ENCODE measurements at regions not wholly inside any gene's neighbourhood (a gene's known extent, or its start where the extent isn't known, plus 50 kb on each side); places are given as distances from the start of the nearest gene placed in this dataset.
A peak's percentile ranks its signal among the peaks of the same experiment; 100 is the strongest.
"Not testable (repeated sequence)": the region's sequence is repeated elsewhere in the genome, so short reads cannot be mapped to it uniquely, and the experiment has no call there.

DNA sequence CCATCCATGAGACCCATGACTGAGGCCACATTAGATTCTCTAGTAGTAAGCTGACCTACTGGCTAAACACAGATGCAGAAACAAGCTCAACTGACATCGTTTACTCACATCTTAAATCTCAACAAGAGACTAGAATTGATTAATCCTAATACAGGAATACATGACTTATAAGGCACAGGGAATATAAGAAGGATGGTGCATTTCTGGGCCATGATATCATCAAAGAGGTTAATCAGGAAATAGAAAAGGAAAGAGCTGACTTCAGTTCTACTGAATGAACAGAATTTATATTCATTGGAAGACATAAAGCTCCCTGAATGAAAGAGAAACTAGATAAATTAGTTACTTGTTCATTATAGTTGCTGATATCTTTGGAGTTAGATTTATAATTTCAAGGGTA, 1406.5 kb downstream of the STIM2 start:
- no peak overlapping the region for H3K4me3 ChIP-seq (ENCODE audit: low read depth, low read length)
- no peak for DNase-seq (ENCODE audit: low read depth)
- TF ChIP-seq, protein P1, sequence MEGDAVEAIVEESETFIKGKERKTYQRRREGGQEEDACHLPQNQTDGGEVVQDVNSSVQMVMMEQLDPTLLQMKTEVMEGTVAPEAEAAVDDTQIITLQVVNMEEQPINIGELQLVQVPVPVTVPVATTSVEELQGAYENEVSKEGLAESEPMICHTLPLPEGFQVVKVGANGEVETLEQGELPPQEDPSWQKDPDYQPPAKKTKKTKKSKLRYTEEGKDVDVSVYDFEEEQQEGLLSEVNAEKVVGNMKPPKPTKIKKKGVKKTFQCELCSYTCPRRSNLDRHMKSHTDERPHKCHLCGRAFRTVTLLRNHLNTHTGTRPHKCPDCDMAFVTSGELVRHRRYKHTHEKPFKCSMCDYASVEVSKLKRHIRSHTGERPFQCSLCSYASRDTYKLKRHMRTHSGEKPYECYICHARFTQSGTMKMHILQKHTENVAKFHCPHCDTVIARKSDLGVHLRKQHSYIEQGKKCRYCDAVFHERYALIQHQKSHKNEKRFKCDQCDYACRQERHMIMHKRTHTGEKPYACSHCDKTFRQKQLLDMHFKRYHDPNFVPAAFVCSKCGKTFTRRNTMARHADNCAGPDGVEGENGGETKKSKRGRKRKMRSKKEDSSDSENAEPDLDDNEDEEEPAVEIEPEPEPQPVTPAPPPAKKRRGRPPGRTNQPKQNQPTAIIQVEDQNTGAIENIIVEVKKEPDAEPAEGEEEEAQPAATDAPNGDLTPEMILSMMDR (IDR thresholded peaks at IDR 0.05; ENCODE audit: insufficient read depth, low read length): no peak

DNA sequence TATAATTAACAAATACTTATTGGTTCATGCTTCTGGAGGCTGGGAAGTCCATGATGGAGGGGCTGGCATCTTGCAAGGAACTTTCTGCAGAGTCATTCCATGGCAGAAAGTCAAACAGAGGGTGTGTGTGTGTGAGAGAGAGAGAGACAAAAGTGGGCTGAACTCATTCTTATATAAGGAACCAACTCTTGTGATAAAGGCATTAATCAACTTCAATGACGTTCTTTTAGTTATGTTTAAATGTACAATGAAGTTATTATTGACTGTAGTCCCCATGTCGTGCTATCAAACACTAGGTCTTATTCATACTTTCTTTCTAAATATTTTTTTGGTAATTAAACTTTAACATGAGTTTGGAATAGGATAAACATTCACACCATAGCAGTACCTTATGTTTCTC, 1408.8 kb downstream of the STIM2 start:
- H3K4me3 ChIP-seq (ENCODE audit: low read depth, low read length): no peak overlapping the region
- TF ChIP-seq, protein P1 (IDR thresholded peaks at IDR 0.05; ENCODE audit: insufficient read depth, low read length): no peak
- peak; percentile 53 for DNase-seq (ENCODE audit: low read depth)

DNA sequence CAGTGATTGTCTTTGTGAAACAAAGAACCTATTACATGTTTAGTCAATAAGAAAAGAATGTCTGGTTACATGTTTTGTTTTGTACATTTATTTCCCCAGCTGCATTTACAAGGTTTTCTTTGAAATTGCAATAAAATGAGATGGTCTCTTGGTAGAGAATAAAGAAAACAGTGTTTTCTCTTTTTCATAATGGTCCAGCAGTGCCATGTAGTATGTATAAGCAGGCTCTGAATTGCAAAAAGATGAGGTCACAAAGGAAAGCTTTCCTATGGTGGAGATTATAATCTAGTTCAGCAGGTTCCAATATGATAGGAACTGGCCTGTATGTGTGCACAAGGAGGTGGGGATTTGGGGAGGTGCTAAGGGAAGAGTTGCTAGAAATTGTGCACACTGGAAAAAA, 1417.3 kb downstream of the STIM2 start:
- TF ChIP-seq, protein P1 (IDR thresholded peaks at IDR 0.05; ENCODE audit: insufficient read depth, low read length): no peak
- H3K4me3 ChIP-seq (ENCODE audit: low read depth, low read length): no peak overlapping the region
- DNase-seq (ENCODE audit: low read depth): no peak

DNA sequence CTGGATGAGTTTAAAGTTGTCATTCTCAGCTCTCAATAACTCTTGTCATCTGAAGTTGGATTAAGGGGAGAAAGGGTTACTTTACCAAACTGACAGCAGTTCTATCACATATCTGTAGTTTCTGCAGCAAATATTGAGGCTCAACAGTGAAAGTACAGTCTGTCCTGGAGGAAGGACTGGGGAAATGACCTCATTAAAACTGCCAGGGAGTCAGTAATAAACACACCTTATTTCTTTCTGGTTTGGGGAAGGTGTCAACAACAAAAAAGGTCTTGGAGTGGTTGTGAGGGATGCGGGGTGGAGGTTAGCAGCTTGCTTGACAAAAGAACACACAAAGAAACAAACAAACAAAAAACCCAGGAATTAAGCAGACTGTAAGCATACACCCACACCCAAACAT, 1418.0 kb downstream of the STIM2 start:
- H3K4me3 ChIP-seq (ENCODE audit: low read depth, low read length): no peak overlapping the region
- no peak for DNase-seq (ENCODE audit: low read depth)
- TF ChIP-seq, protein P1 (IDR thresholded peaks at IDR 0.05; ENCODE audit: insufficient read depth, low read length): no peak

DNA sequence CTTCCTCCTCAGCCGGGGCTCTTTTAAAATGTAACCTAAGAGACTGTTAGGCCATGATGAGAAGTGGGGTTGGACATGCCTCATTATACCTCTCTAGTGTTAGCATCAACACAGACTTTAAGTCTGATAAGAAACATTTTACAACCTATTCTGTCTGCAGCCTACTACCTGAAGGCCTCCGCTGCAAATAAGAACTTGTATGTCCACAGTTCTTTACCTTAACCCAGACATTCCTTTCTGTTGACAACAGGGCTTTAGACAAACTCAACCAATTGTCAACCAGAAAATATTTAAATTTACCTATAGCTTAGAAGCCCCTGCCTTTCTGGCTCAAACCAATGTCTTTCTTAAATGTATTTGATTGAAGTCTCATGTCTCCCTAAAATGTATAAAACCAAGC, 1418.6 kb downstream of the STIM2 start:
- no peak overlapping the region for H3K4me3 ChIP-seq (ENCODE audit: low read depth, low read length)
- TF ChIP-seq, protein P1 (IDR thresholded peaks at IDR 0.05; ENCODE audit: insufficient read depth, low read length): no peak

DNA sequence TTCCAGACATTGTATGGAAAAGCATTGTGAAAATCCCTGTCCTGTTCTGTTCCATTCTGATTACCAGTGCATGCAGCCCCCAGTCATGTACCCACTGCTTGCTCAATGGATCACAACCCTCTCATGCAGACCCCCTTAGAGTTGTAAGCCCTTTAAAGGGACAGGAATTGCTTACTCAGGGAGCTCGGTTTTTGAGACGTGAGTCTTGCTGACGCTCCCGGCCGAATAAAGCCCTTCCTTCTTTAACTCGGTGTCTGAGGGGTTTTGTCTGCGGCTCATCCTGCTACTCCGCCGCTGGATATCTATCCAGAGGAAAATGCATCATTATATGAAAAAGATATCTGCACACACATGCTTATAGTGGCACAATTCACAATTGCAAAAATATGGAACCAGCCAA, 1425.6 kb downstream of the STIM2 start:
- H3K4me3 ChIP-seq (ENCODE audit: low read depth, low read length); DNase-seq (ENCODE audit: low read depth): not testable (repeated sequence)

More for the DNA sequence above, 1418.6 kb downstream of the STIM2 start:
- no peak for DNase-seq (ENCODE audit: low read depth)

DNA sequence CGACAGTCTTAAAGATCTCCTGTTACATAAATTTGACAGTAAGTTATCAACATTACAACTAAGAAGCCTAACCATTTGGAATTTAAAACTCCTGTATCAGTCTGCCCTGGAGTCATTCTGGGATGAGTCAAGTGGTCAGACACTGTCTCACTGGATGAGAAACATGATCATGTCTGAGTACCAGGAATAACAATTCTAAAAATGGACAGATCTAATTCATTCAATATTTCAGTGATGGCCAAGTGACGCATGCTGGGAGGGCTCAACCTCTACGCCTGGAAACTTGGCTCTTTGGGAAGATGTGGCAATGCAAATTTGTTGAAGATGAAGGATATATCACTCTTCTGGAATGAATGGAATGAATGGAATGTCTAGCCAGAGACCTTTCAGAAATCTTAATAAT, 1427.2 kb downstream of the STIM2 start:
- TF ChIP-seq, protein P1 (IDR thresholded peaks at IDR 0.05; ENCODE audit: insufficient read depth, low read length): no peak
- peak; percentile 99 for DNase-seq (ENCODE audit: low read depth)
- no peak overlapping the region for H3K4me3 ChIP-seq (ENCODE audit: low read depth, low read length)

Measured in fibroblast of the aortic adventitia (primary cell).